Embryonic facial prominence (tissue), 1 donor: ENCODE measurements at regions not wholly inside any gene's neighbourhood (a gene's known extent, or its start where the extent isn't known, plus 50 kb on each side); places are given as distances from the start of the nearest gene placed in this dataset.

ENCODE experiments used
- DNase-seq: peaks from one replicate; pipeline ENCODE4 v3.0.0-alpha.2; 2016; ENCODE audit errors: extremely low spot score

GRCh38 chr20:11350126-11351005, 567.3 kb upstream of the BTBD3 start:
- DNase-seq = no peak

GRCh38 chr20:11352041-11352440, 565.7 kb upstream of the BTBD3 start:
- no peak for DNase-seq

GRCh38 chr20:11354846-11355245, 562.8 kb upstream of the BTBD3 start:
- DNase-seq = no peak

- DNase-seq = no peak
These were observed 562.3 kb upstream of the BTBD3 start for GRCh38 chr20:11355345-11355744.

- DNase-seq = no peak
These were observed 561.6 kb upstream of the BTBD3 start for GRCh38 chr20:11356061-11356460.

GRCh38 chr20:11362450-11362849, 555.2 kb upstream of the BTBD3 start:
- no peak for DNase-seq

GRCh38 chr20:11364736-11365135, 553.0 kb upstream of the BTBD3 start:
- no peak for DNase-seq

GRCh38 chr20:11366660-11367059, 551.0 kb upstream of the BTBD3 start:
- DNase-seq = no peak

- DNase-seq = no peak
These were observed 549.2 kb upstream of the BTBD3 start for GRCh38 chr20:11368499-11368898.

- no peak for DNase-seq
These were observed 548.6 kb upstream of the BTBD3 start for GRCh38 chr20:11368965-11369711.

GRCh38 chr20:11371831-11372230, 545.9 kb upstream of the BTBD3 start:
- no peak for DNase-seq

- DNase-seq = no peak
These were observed 544.6 kb upstream of the BTBD3 start for GRCh38 chr20:11372876-11373790.

- no peak for DNase-seq
These were observed 542.4 kb upstream of the BTBD3 start for GRCh38 chr20:11375335-11375734.

- DNase-seq = no peak
These were observed 541.7 kb upstream of the BTBD3 start for GRCh38 chr20:11375966-11376365.

GRCh38 chr20:11376420-11376819, 541.3 kb upstream of the BTBD3 start:
- DNase-seq = no peak

- DNase-seq = no peak
These were observed 540.7 kb upstream of the BTBD3 start for GRCh38 chr20:11376998-11377397.

- DNase-seq = no peak
These were observed 539.9 kb upstream of the BTBD3 start for GRCh38 chr20:11377761-11378160.

GRCh38 chr20:11378252-11378651, 539.4 kb upstream of the BTBD3 start:
- DNase-seq = no peak

GRCh38 chr20:11379257-11380011, 538.3 kb upstream of the BTBD3 start:
- no peak for DNase-seq

GRCh38 chr20:11380283-11380682, 537.4 kb upstream of the BTBD3 start:
- no peak for DNase-seq

GRCh38 chr20:11387189-11387754, 530.4 kb upstream of the BTBD3 start:
- no peak for DNase-seq
